Hepatocyte (in vitro differentiated cells): ENCODE measurements at regions not wholly inside any gene's neighbourhood (a gene's known extent, or its start where the extent isn't known, plus 50 kb on each side); places are given as distances from the start of the nearest gene placed in this dataset.

Experiments used
- EZH2 ChIP-seq: fragments of 200-600 bp; sonication (generic); IDR thresholded peaks from 2 replicates; pipeline ENCODE4 v1.6.1; 2016; ENCODE audit warnings: antibody characterized with exemption, mild to moderate bottlenecking, borderline replicate concordance
- EZH2phosphoT487 ChIP-seq: fragments of 200-600 bp; sonication (generic); IDR thresholded peaks from one replicate; pipeline ENCODE4 v1.6.1; 2018; ENCODE audit warnings: antibody characterized with exemption, mild to moderate bottlenecking, low read depth, moderate library complexity; ENCODE audit not compliant: unreplicated experiment, severe bottlenecking
- TF ChIP-seq, protein P1 (sequence below): fragments of 200-600 bp; sonication (generic); IDR thresholded peaks from 2 replicates; pipeline ENCODE4 v1.5.1; 2016; ENCODE audit warnings: antibody characterized with exemption, mild to moderate bottlenecking; ENCODE audit not compliant: poor library complexity

DNA sequence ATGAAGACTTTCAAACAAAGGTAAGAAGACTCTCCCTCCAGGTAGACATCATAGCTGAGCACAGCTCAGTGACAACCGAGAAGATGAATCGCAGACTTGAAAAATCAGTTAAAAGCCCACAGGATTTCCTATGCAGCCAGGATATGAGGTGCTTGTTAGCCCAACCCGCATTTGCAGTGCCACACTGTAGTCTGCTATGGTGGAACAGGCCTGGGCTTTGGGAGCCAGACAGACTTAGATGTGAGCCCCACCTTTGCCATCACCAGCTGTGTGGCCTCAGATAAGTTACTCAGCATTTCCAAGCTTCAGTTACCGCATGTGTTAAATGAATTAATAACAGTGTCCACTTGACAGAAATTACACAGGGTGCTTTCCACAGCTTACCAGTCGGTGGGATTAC, 204.4 kb upstream of the HS3ST3A1 start:
- TF ChIP-seq, protein P1, sequence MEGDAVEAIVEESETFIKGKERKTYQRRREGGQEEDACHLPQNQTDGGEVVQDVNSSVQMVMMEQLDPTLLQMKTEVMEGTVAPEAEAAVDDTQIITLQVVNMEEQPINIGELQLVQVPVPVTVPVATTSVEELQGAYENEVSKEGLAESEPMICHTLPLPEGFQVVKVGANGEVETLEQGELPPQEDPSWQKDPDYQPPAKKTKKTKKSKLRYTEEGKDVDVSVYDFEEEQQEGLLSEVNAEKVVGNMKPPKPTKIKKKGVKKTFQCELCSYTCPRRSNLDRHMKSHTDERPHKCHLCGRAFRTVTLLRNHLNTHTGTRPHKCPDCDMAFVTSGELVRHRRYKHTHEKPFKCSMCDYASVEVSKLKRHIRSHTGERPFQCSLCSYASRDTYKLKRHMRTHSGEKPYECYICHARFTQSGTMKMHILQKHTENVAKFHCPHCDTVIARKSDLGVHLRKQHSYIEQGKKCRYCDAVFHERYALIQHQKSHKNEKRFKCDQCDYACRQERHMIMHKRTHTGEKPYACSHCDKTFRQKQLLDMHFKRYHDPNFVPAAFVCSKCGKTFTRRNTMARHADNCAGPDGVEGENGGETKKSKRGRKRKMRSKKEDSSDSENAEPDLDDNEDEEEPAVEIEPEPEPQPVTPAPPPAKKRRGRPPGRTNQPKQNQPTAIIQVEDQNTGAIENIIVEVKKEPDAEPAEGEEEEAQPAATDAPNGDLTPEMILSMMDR = no peak
- TF ChIP-seq EZH2 (no peak), EZH2phosphoT487 (no peak)
